CD4-positive, alpha-beta T cell (primary cell): ENCODE measurements at regions not wholly inside any gene's neighbourhood (a gene's known extent, or its start where the extent isn't known, plus 50 kb on each side); places are given as distances from the start of the nearest gene placed in this dataset.

Source experiments
- ATAC-seq: fragments of 200-7000 bp; cut with Tn5 transposase; one replicate; pipeline ENCODE4 v1.10.0; 2022; ENCODE audit warnings: mild to moderate bottlenecking; ENCODE audit not compliant: poor library complexity
- CTCF ChIA-PET: fragments of 350-600 bp; sonication (Branson Sonifier 250); formaldehyde crosslinking; loops from one replicate; lab custom pipeline; 2021; ENCODE audit warnings: antibody characterized with exemption, inconsistent platforms; lab: Charles Lee
- POLR2A ChIA-PET: fragments of 350-600 bp; sonication (Branson Sonifier 250); formaldehyde crosslinking; loops from one replicate; lab custom pipeline; 2021; ENCODE audit warnings: antibody characterized with exemption, inconsistent platforms; lab: Charles Lee
- DNase-seq, 14 experiments: peaks; one replicate each; pipeline ENCODE4 v3.0.0-alpha.2; 2013 to 2020; ENCODE audit warnings: mixed read lengths in 2 of 14
- H3K27ac ChIP-seq, 2 donors: one replicate each; pipeline versions ENCODE4 v1.5.1 to v1.7.0; 2013; ENCODE audit warnings: low read length in 2 of 2, low read depth in 1 of 2, mild to moderate bottlenecking in 1 of 2
- H3K27me3 ChIP-seq, 2 experiments: 1 replicate in 1 of 2; 2 replicates in 1 of 2; pipeline versions ENCODE4 v1.6.1 to v1.7.0; 2013; ENCODE audit warnings: low read length in 2 of 2, control low read depth in 1 of 2, mild to moderate bottlenecking in 1 of 2, moderate library complexity in 1 of 2; ENCODE audit not compliant: insufficient read depth in 2 of 2, control insufficient read depth in 1 of 2
- H3K36me3 ChIP-seq: one replicate; pipeline ENCODE4 v1.6.1; 2013; ENCODE audit warnings: low read length, control low read depth; ENCODE audit not compliant: insufficient read depth
- H3K4me1 ChIP-seq: one replicate; pipeline ENCODE4 v1.6.1; 2013; ENCODE audit warnings: low read length, control low read depth; ENCODE audit not compliant: insufficient read depth
- H3K4me3 ChIP-seq: one replicate; pipeline ENCODE4 v1.5.1; 2013; ENCODE audit warnings: mild to moderate bottlenecking, low read length, moderate library complexity
- H3K9me3 ChIP-seq, 2 experiments: 1 replicate in 1 of 2; 2 replicates in 1 of 2; pipeline versions ENCODE4 v1.6.1 to v1.7.0; 2013; ENCODE audit warnings: low read length in 2 of 2, mild to moderate bottlenecking in 2 of 2, control low read depth in 1 of 2, moderate library complexity in 1 of 2; ENCODE audit not compliant: control insufficient read depth in 1 of 2, insufficient read depth in 1 of 2
- H3K27ac Mint-ChIP-seq: one replicate; pipeline ENCODE4 v1.8.0; 2020; ENCODE audit warnings: mixed read lengths
- H3K27me3 Mint-ChIP-seq: one replicate; pipeline ENCODE4 v1.8.0; 2021; ENCODE audit warnings: mixed read lengths
- H3K36me3 Mint-ChIP-seq: one replicate; pipeline ENCODE4 v1.8.0; 2021; ENCODE audit warnings: low read depth, mixed read lengths
- H3K4me1 Mint-ChIP-seq: one replicate; pipeline ENCODE4 v1.8.0; 2021; ENCODE audit warnings: low read depth, mixed read lengths
- H3K4me3 Mint-ChIP-seq: one replicate; pipeline ENCODE4 v1.8.0; 2020; ENCODE audit warnings: mild to moderate bottlenecking, mixed read lengths
- H3K9me3 Mint-ChIP-seq: one replicate; pipeline ENCODE4 v1.8.0; 2020; ENCODE audit warnings: mixed read lengths
- intact Hi-C, 2 experiments: fragments of 100-400 bp; cut with DNase I in 1 of 2; cut with micrococcal nuclease in 1 of 2; formaldehyde crosslinking; loops; one replicate each; pipeline versions ENCODE4 v1.15.1 to v1.9.0; 2023 to 2025; cut with DNase I, micrococcal nuclease
- TF ChIP-seq, protein P1 (sequence below): fragments of 200-600 bp; IDR thresholded peaks from one replicate; pipeline ENCODE4 v1.8.0; 2022; ENCODE audit warnings: antibody characterized with exemption, mild to moderate bottlenecking

DNA sequence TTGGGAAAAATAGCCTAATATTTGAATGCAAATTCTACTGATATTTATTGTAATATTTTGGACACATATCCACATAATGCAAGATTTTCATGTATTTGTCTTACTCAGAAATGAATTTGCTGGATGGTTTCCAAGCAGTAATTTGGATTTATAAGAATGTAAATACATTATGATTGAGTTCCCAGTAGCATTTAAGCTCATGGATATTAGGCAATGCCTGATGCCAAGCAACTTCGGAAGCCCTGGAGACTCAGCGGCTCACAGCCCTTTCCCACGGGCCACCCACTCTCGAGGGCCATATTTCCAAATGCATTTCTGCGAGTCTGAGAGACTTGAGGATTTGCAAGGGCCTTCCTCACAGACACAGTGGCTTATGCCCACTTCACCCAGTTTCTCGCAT lies 62.1 kb upstream of the MYOCD start:
- H3K36me3 Mint-ChIP-seq: no peaks in the 10 kb centered on the region
- CTCF ChIA-PET: no interaction called here
- ATAC-seq (no peak), DNase-seq (no peak)
- Histone ChIP-seq H3K27ac (no peak overlapping the region), H3K27me3 (no peaks in the 10 kb centered on the region), H3K9me3 (peaks cover 3 to 15% of the 10 kb centered on the region in 2 experiments), H3K36me3 (no peaks in the 10 kb centered on the region), H3K4me3 (no peak overlapping the region), H3K4me1 (no peaks in the 10 kb centered on the region)
- H3K9me3 Mint-ChIP-seq: peaks cover 2% of the 10 kb centered on the region
- TF ChIP-seq, protein P1, sequence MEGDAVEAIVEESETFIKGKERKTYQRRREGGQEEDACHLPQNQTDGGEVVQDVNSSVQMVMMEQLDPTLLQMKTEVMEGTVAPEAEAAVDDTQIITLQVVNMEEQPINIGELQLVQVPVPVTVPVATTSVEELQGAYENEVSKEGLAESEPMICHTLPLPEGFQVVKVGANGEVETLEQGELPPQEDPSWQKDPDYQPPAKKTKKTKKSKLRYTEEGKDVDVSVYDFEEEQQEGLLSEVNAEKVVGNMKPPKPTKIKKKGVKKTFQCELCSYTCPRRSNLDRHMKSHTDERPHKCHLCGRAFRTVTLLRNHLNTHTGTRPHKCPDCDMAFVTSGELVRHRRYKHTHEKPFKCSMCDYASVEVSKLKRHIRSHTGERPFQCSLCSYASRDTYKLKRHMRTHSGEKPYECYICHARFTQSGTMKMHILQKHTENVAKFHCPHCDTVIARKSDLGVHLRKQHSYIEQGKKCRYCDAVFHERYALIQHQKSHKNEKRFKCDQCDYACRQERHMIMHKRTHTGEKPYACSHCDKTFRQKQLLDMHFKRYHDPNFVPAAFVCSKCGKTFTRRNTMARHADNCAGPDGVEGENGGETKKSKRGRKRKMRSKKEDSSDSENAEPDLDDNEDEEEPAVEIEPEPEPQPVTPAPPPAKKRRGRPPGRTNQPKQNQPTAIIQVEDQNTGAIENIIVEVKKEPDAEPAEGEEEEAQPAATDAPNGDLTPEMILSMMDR: no peak
- intact Hi-C loops: no loop called here
- H3K27me3 Mint-ChIP-seq: no peaks in the 10 kb centered on the region
- no peak overlapping the region for H3K4me3 Mint-ChIP-seq
- POLR2A ChIA-PET: no interaction called here
- H3K4me1 Mint-ChIP-seq: no peaks in the 10 kb centered on the region
- H3K27ac Mint-ChIP-seq: no peak overlapping the region

DNA sequence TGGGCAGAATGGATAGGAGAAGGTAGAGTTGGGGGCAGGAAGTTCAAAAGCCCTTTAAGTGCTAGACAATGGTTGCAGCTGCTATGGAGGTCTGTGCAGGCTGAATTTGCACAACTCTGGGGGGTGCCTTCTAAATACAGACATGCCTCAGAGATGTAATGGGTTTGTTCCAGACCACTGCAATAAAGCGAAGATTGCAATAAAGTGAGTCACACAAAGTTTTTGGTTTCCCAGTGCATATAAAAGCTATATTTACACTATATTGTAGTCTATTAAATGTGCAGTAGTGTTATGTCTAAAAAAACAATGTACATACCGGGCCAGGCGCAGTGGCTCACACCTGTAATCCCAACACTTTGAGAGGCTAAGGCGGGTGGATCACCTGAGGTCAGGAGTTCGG lies 60.5 kb upstream of the MYOCD start:
- ATAC-seq: no peak
- CTCF ChIA-PET: no interaction called here

DNA sequence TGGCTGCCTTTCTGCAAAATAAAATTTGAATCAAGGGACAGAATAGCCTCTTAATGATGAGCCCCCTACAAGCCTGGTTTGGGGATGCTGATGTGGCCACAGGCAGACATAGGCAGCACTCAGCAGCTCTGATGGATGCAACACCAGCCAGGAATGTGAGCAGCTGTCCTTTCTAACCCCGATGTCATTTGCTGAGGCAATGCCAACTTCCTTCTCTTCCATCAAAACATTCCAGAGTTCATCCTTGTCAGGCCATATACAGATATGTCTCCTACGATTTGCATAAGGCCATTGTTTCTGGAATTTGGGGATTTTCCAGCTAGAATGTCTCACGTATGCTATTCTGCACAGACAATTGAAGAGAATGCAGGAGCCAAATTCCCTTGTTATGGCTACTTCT lies 52.1 kb upstream of the MYOCD start:
- no peak for ATAC-seq
- Histone ChIP-seq H3K4me3 (no peak overlapping the region), H3K36me3 (no peaks in the 10 kb centered on the region), H3K4me1 (no peaks in the 10 kb centered on the region), H3K27ac (no peak overlapping the region), H3K27me3 (no peaks in the 10 kb centered on the region), H3K9me3 (no peaks in the 10 kb centered on the region)
- Mint-ChIP-seq H3K36me3 (no peaks in the 10 kb centered on the region), H3K27ac (no peak overlapping the region), H3K4me1 (no peaks in the 10 kb centered on the region), H3K4me3 (no peak overlapping the region), H3K9me3 (peaks cover 14% of the 10 kb centered on the region), H3K27me3 (no peaks in the 10 kb centered on the region)
- CTCF ChIA-PET: no interaction called here
- POLR2A ChIA-PET: no interaction called here
- TF ChIP-seq, protein P1: no peak
- intact Hi-C loops: no loop called here
- no peak for DNase-seq

More for the DNA sequence above, 60.5 kb upstream of the MYOCD start:
- no peaks in the 10 kb centered on the region for H3K4me1 ChIP-seq
- no peak overlapping the region for H3K27ac ChIP-seq
- no peaks in the 10 kb centered on the region for H3K36me3 ChIP-seq
- H3K27me3 Mint-ChIP-seq: no peaks in the 10 kb centered on the region
- intact Hi-C loops: no loop called here
- no peaks in the 10 kb centered on the region for H3K4me1 Mint-ChIP-seq
- DNase-seq: no peak
- no peaks in the 10 kb centered on the region for H3K36me3 Mint-ChIP-seq
- H3K27ac Mint-ChIP-seq: no peak overlapping the region
- H3K4me3 ChIP-seq: no peak overlapping the region
- peaks cover 3% of the 10 kb centered on the region for H3K9me3 Mint-ChIP-seq
- H3K9me3 ChIP-seq: peaks cover 3 to 15% of the 10 kb centered on the region in 2 experiments
- no peak overlapping the region for H3K4me3 Mint-ChIP-seq
- no peaks in the 10 kb centered on the region for H3K27me3 ChIP-seq
- POLR2A ChIA-PET: no interaction called here
- TF ChIP-seq, protein P1: no peak
